ENCODE measurements at regions not wholly inside any gene's neighbourhood (a gene's known extent, or its start where the extent isn't known, plus 50 kb on each side); places are given as distances from the start of the nearest gene placed in this dataset.

- no peak for DNase-seq (ENCODE audit: low read depth in 2 of 2)
These were observed 284.9 kb downstream of the IL15 start for GRCh38 chr4:141921293-141921692.

- DNase-seq (ENCODE audit: low read depth in 2 of 2): no peak
These were observed 285.9 kb downstream of the IL15 start for GRCh38 chr4:141922236-141922635.

- no peak for DNase-seq (ENCODE audit: low read depth in 2 of 2)
These were observed 290.0 kb downstream of the IL15 start for GRCh38 chr4:141926406-141926805.

GRCh38 chr4:141932490-141932889 is 296.1 kb downstream of the IL15 start:
- DNase-seq (ENCODE audit: low read depth in 2 of 2): no peak

- DNase-seq (ENCODE audit: low read depth in 2 of 2): no peak
These were observed 297.6 kb downstream of the IL15 start for GRCh38 chr4:141933978-141934377.

GRCh38 chr4:141955696-141956095 is 319.3 kb downstream of the IL15 start:
- DNase-seq (ENCODE audit: low read depth in 2 of 2): no peak

- DNase-seq (ENCODE audit: low read depth in 2 of 2): no peak
These were observed 321.0 kb downstream of the IL15 start for GRCh38 chr4:141957416-141957815.

- DNase-seq (ENCODE audit: low read depth in 2 of 2): no peak
These were observed 326.1 kb downstream of the IL15 start for GRCh38 chr4:141962486-141962885.

GRCh38 chr4:141971869-141972268 is 335.5 kb downstream of the IL15 start:
- no peak for DNase-seq (ENCODE audit: low read depth in 2 of 2)

GRCh38 chr4:141972950-141973349 is 336.6 kb downstream of the IL15 start:
- no peak for DNase-seq (ENCODE audit: low read depth in 2 of 2)

All from fibroblast of skin of left quadriceps (primary cell).